ENCODE measurements at regions not wholly inside any gene's neighbourhood (a gene's known extent, or its start where the extent isn't known, plus 50 kb on each side); places are given as distances from the start of the nearest gene placed in this dataset.

- TF ChIP-seq CTCF (IDR thresholded peaks at IDR 0.05; ENCODE audit: poor library complexity, severe bottlenecking) (no peak), EZH2 (IDR thresholded peaks at IDR 0.05; ENCODE audit: borderline replicate concordance, insufficient read depth, low read length, poor library complexity, severe bottlenecking) (no peak), POLR2AphosphoS5 (IDR thresholded peaks at IDR 0.05) (no peak), SMC3 (conservative IDR thresholded peaks at IDR 0.05; ENCODE audit: poor library complexity) (no peak), MXI1 (conservative IDR thresholded peaks at IDR 0.05; ENCODE audit: poor library complexity, severe bottlenecking) (no peak), REST (IDR thresholded peaks at IDR 0.05; ENCODE audit: borderline replicate concordance) (no peak), EP300 (conservative IDR thresholded peaks at IDR 0.05; ENCODE audit: poor library complexity, severe bottlenecking) (no peak), RAD21 (conservative IDR thresholded peaks at IDR 0.05) (no peak)
Observed at GRCh38 chr1:102687383-102687782, 420.9 kb downstream of the COL11A1 start.

All from neural cell (in vitro differentiated cells).